H9 (cell line): ENCODE measurements at regions not wholly inside any gene's neighbourhood (a gene's known extent, or its start where the extent isn't known, plus 50 kb on each side); places are given as distances from the start of the nearest gene placed in this dataset.

ENCODE experiments used
- DNase-seq: peaks from one replicate; pipeline ENCODE4 v3.0.0-alpha.2; 2017
- H2AFZ ChIP-seq: one replicate; pipeline ENCODE4 v1.6.1; 2013; ENCODE audit warnings: mild to moderate bottlenecking, low read length, control low read depth, moderate library complexity
- H2AK5ac ChIP-seq: 2 replicates; pipeline ENCODE4 v1.6.1; 2013; ENCODE audit warnings: low read length, control low read depth, mixed read lengths; ENCODE audit not compliant: insufficient read length
- H2BK120ac ChIP-seq: one replicate; pipeline ENCODE4 v1.6.1; 2013; ENCODE audit warnings: low read depth, mild to moderate bottlenecking, low read length, control low read depth, inconsistent platforms; ENCODE audit not compliant: poor library complexity, severe bottlenecking
- H2BK12ac ChIP-seq: 2 replicates; pipeline ENCODE4 v1.6.1; 2013; ENCODE audit warnings: low read length, control low read depth, mixed read lengths, low read depth; ENCODE audit not compliant: insufficient read length
- H2BK15ac ChIP-seq: 2 replicates; pipeline ENCODE4 v1.6.1; 2013; ENCODE audit warnings: low read depth, low read length, control low read depth
- H2BK20ac ChIP-seq: one replicate; pipeline ENCODE4 v1.6.1; 2013; ENCODE audit warnings: low read depth, mild to moderate bottlenecking, low read length, control low read depth, inconsistent platforms; ENCODE audit not compliant: poor library complexity, severe bottlenecking
- H2BK5ac ChIP-seq: 2 replicates; pipeline ENCODE4 v1.6.1; 2013; ENCODE audit warnings: low read length, control low read depth, mixed read lengths; ENCODE audit not compliant: insufficient read length
- H3K14ac ChIP-seq: 2 replicates; pipeline ENCODE4 v1.6.1; 2013; ENCODE audit warnings: low read length, control low read depth; ENCODE audit not compliant: insufficient read depth
- H3K18ac ChIP-seq: 2 replicates; pipeline ENCODE4 v1.6.1; 2013; ENCODE audit warnings: low read depth, mild to moderate bottlenecking, mixed read lengths, low read length, control low read depth; ENCODE audit not compliant: insufficient read length
- H3K23ac ChIP-seq: 2 replicates; pipeline ENCODE4 v1.6.1; 2013; ENCODE audit warnings: low read length, control low read depth, mixed read lengths, low read depth; ENCODE audit not compliant: insufficient read length
- H3K23me2 ChIP-seq: 2 replicates; pipeline ENCODE4 v1.6.1; 2013; ENCODE audit warnings: low read depth, mild to moderate bottlenecking, mixed read lengths, low read length, control low read depth; ENCODE audit not compliant: insufficient read length, poor library complexity, severe bottlenecking
- H3K27ac ChIP-seq: 2 replicates; pipeline ENCODE4 v1.5.1; 2013; ENCODE audit warnings: low read length, control low read depth, mixed read lengths, low read depth; ENCODE audit not compliant: insufficient read length
- H3K27me3 ChIP-seq: 2 replicates; pipeline ENCODE4 v1.6.1; 2013; ENCODE audit warnings: low read length, control low read depth, inconsistent platforms; ENCODE audit not compliant: insufficient read depth
- H3K4ac ChIP-seq: 2 replicates; pipeline ENCODE4 v1.6.1; 2013; ENCODE audit warnings: low read depth, mild to moderate bottlenecking, control low read depth, inconsistent platforms, low read length, moderate library complexity
- H3K4me1 ChIP-seq: 2 replicates; pipeline ENCODE4 v1.6.1; 2013; ENCODE audit warnings: low read length, control low read depth, inconsistent platforms; ENCODE audit not compliant: insufficient read depth
- H3K4me2 ChIP-seq: 2 replicates; pipeline ENCODE4 v1.6.1; 2013; ENCODE audit warnings: low read length, control low read depth, mixed read lengths; ENCODE audit not compliant: insufficient read length, insufficient read depth
- H3K56ac ChIP-seq: 2 replicates; pipeline ENCODE4 v1.6.1; 2013; ENCODE audit warnings: low read depth, mild to moderate bottlenecking, mixed read lengths, low read length, control low read depth; ENCODE audit not compliant: insufficient read length
- H3K79me1 ChIP-seq: 2 replicates; pipeline ENCODE4 v1.6.1; 2013; ENCODE audit warnings: low read depth, mild to moderate bottlenecking, moderate library complexity, low read length, control low read depth, inconsistent platforms; ENCODE audit not compliant: insufficient read depth, poor library complexity, severe bottlenecking
- H3K79me2 ChIP-seq: 2 replicates; pipeline ENCODE4 v1.6.1; 2013; ENCODE audit warnings: low read length, control low read depth, inconsistent platforms; ENCODE audit not compliant: insufficient read depth
- H3K9ac ChIP-seq: 2 replicates; pipeline ENCODE4 v1.6.1; 2013; ENCODE audit warnings: low read length, control low read depth, mixed read lengths; ENCODE audit not compliant: insufficient read length; ENCODE audit errors: extremely low read depth
- H3K9me3 ChIP-seq: one replicate; pipeline ENCODE4 v1.6.1; 2013; ENCODE audit warnings: low read depth, low read length, inconsistent platforms; ENCODE audit not compliant: control insufficient read depth
- H3T11ph ChIP-seq: one replicate; pipeline ENCODE4 v1.6.1; 2013; ENCODE audit warnings: mild to moderate bottlenecking, low read length, control low read depth, inconsistent platforms
- H4K20me1 ChIP-seq: one replicate; pipeline ENCODE4 v1.6.1; 2013; ENCODE audit not compliant: control insufficient read depth, insufficient read length, insufficient read depth
- H4K5ac ChIP-seq: 2 replicates; pipeline ENCODE4 v1.6.1; 2013; ENCODE audit warnings: low read depth, mild to moderate bottlenecking, mixed read lengths, low read length, control low read depth; ENCODE audit not compliant: insufficient read length
- H4K8ac ChIP-seq: replicated peaks from 2 replicates; pipeline ENCODE4 v1.6.1; 2013; ENCODE audit warnings: low read length, control low read depth, mixed read lengths, low read depth; ENCODE audit not compliant: insufficient read length
- H4K91ac ChIP-seq: 2 replicates; pipeline ENCODE4 v1.6.1; 2013; ENCODE audit warnings: low read depth, mild to moderate bottlenecking, moderate library complexity, mixed read lengths, low read length, control low read depth; ENCODE audit not compliant: insufficient read length
- H3K27ac Mint-ChIP-seq, 3 experiments: 2 replicates in 2 of 3; 3 replicates in 1 of 3; pipeline ENCODE4 v1.8.0; 2020 to 2021; ENCODE audit warnings: mixed read lengths in 3 of 3, mild to moderate bottlenecking in 1 of 3, moderate library complexity in 1 of 3
- H3K27me3 Mint-ChIP-seq: 2 replicates; pipeline ENCODE4 v1.8.0; 2021; ENCODE audit warnings: low read depth, mild to moderate bottlenecking, moderate library complexity, mixed read lengths
- H3K36me3 Mint-ChIP-seq, 3 experiments: 2 replicates in 2 of 3; 3 replicates in 1 of 3; pipeline ENCODE4 v1.8.0; 2020 to 2021; ENCODE audit warnings: low read depth in 3 of 3, mixed read lengths in 3 of 3; ENCODE audit not compliant: insufficient read depth in 1 of 3
- H3K4me1 Mint-ChIP-seq, 2 experiments: 2 replicates each; pipeline ENCODE4 v1.8.0; 2020; ENCODE audit warnings: mixed read lengths in 2 of 2
- H3K4me3 Mint-ChIP-seq, 2 experiments: 2 replicates in 1 of 2; 3 replicates in 1 of 2; pipeline ENCODE4 v1.8.0; 2020 to 2021; ENCODE audit warnings: mild to moderate bottlenecking in 2 of 2, mixed read lengths in 2 of 2, moderate library complexity in 1 of 2
- H3K9me3 Mint-ChIP-seq, 2 experiments: 2 replicates in 1 of 2; 3 replicates in 1 of 2; pipeline ENCODE4 v1.8.0; 2020; ENCODE audit warnings: mild to moderate bottlenecking in 2 of 2, mixed read lengths in 2 of 2, moderate library complexity in 1 of 2
- WGBS: extraction: QIAGEN DNeasy Blood & Tissue Kit; methylation state at CpG from one replicate; pipeline ENCODE4 v1.1.7; 2013; ENCODE audit warnings: missing lambda C conversion rate, low lambda C conversion rate, mixed read lengths; ENCODE audit not compliant: insufficient read length; ENCODE audit errors: extremely low coverage; 5-methylcytosine and 5-hydroxymethylcytosine counted together
- TF ChIP-seq, protein P1 (sequence below): fragments of 200-600 bp; sonication (generic); conservative IDR thresholded peaks from 3 replicates; pipeline ENCODE4 v1.8.0; 2021; ENCODE audit warnings: antibody characterized with exemption, mild to moderate bottlenecking

DNA sequence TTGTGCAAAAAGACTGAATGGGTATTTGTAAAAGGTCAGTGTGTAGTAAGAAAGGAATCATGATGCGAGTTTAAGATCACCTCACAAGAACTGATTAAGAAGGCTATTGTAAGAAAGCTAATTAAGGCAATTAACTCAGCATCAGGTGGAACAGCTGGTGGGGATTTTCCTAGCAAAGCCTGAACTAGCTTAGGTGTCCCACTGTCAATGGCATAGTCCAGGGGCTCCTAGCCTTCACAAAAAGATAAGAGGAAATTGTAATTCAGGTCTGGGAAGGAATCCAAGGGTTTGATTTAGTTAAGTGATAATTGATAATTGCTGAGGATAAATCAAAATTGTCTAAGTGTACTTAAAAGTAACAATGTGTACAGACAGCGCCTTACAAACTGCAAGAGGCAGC, 901.6 kb downstream of the TUSC7 start:
- Histone ChIP-seq H3K27me3 (no peaks in the 10 kb centered on the region), H4K20me1 (no peaks in the 10 kb centered on the region), H2BK12ac (no peak overlapping the region), H3K9ac (no peak overlapping the region), H3K79me2 (no peaks in the 10 kb centered on the region), H4K5ac (no peak overlapping the region), H2BK15ac (no peak overlapping the region), H2AFZ (no peak overlapping the region), H2AK5ac (no peak overlapping the region), H3K23ac (no peak overlapping the region), H3K9me3 (no peaks in the 10 kb centered on the region), H3K4me2 (no peak overlapping the region), H3K23me2 (no peaks in the 10 kb centered on the region), H4K91ac (no peak overlapping the region), H3K79me1 (no peaks in the 10 kb centered on the region), H2BK5ac (no peak overlapping the region), H3K4ac (no peak overlapping the region), H3K56ac (no peak overlapping the region), H2BK120ac (no peak overlapping the region), H4K8ac (no peak overlapping the region), H3T11ph (no peak overlapping the region), H3K14ac (no peak overlapping the region), H3K4me1 (no peaks in the 10 kb centered on the region), H2BK20ac (no peak overlapping the region), H3K27ac (no peak overlapping the region), H3K18ac (no peak overlapping the region)
- Mint-ChIP-seq H3K36me3 (no peaks in the 10 kb centered on the region), H3K27ac (peak overlapping the region in 1 of 3 experiments; percentile 32; a peak in 1 of 7 replicates), H3K9me3 (peaks cover 0 to 2% of the 10 kb centered on the region in 2 experiments; a peak in 1 of 5 replicates), H3K4me1 (peaks cover 0 to 6% of the 10 kb centered on the region in 2 experiments; a peak in 2 of 4 replicates), H3K27me3 (no peaks in the 10 kb centered on the region), H3K4me3 (no peak overlapping the region)
- DNase-seq = no peak
- WGBS = no CpG with 5 or more reads among the region's 2 CpGs
- TF ChIP-seq, protein P1, sequence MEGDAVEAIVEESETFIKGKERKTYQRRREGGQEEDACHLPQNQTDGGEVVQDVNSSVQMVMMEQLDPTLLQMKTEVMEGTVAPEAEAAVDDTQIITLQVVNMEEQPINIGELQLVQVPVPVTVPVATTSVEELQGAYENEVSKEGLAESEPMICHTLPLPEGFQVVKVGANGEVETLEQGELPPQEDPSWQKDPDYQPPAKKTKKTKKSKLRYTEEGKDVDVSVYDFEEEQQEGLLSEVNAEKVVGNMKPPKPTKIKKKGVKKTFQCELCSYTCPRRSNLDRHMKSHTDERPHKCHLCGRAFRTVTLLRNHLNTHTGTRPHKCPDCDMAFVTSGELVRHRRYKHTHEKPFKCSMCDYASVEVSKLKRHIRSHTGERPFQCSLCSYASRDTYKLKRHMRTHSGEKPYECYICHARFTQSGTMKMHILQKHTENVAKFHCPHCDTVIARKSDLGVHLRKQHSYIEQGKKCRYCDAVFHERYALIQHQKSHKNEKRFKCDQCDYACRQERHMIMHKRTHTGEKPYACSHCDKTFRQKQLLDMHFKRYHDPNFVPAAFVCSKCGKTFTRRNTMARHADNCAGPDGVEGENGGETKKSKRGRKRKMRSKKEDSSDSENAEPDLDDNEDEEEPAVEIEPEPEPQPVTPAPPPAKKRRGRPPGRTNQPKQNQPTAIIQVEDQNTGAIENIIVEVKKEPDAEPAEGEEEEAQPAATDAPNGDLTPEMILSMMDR = no peak
